Common myeloid progenitor, CD34-positive (primary cell): ENCODE measurements at regions not wholly inside any gene's neighbourhood (a gene's known extent, or its start where the extent isn't known, plus 50 kb on each side); places are given as distances from the start of the nearest gene placed in this dataset.

Experiments
- CTCF ChIA-PET: fragments of 350-600 bp; sonication (Branson Sonifier 250); formaldehyde crosslinking; loops from one replicate; lab custom pipeline; 2021; ENCODE audit warnings: antibody characterized with exemption; lab: Charles Lee
- POLR2A ChIA-PET: fragments of 350-600 bp; sonication (Branson Sonifier 250); formaldehyde crosslinking; loops from one replicate; lab custom pipeline; 2021; ENCODE audit warnings: antibody characterized with exemption; lab: Charles Lee
- DNase-seq, 3 donors: peaks; one replicate each; pipeline versions ENCODE4 v3.0.0 to v3.0.0-alpha.2; 2013
- H3K27ac ChIP-seq, 2 experiments: 1 replicate in 1 of 2; 2 replicates in 1 of 2; pipeline ENCODE4 v1.7.0; 2013; ENCODE audit warnings: inconsistent platforms in 2 of 2, low read length in 2 of 2, mild to moderate bottlenecking in 2 of 2, low read depth in 1 of 2, moderate library complexity in 1 of 2; ENCODE audit not compliant: severe bottlenecking in 2 of 2, insufficient read depth in 1 of 2, poor library complexity in 1 of 2
- H3K27me3 ChIP-seq, 5 experiments: replicated peaks in 2 of 5; 1 replicate in 3 of 5; 2 replicates in 2 of 5; pipeline versions ENCODE4 v1.6.1 to v1.7.0; 2013; ENCODE audit warnings: low read length in 4 of 5, mild to moderate bottlenecking in 2 of 5, moderate library complexity in 2 of 5, inconsistent platforms in 1 of 5; ENCODE audit not compliant: insufficient read depth in 5 of 5, control insufficient read depth in 4 of 5
- H3K36me3 ChIP-seq, 4 experiments: 1 replicate in 2 of 4; 2 replicates in 2 of 4; pipeline versions ENCODE4 v1.6.1 to v1.7.0; 2013; ENCODE audit warnings: low read length in 3 of 4, control low read depth in 1 of 4, mild to moderate bottlenecking in 1 of 4; ENCODE audit not compliant: control insufficient read depth in 4 of 4, insufficient read depth in 4 of 4
- H3K4me1 ChIP-seq, 4 experiments: 1 replicate in 3 of 4; 2 replicates in 1 of 4; pipeline versions ENCODE4 v1.6.1 to v1.7.1; 2013; ENCODE audit warnings: low read length in 3 of 4, mild to moderate bottlenecking in 3 of 4, control low read depth in 1 of 4, inconsistent platforms in 1 of 4, moderate library complexity in 1 of 4; ENCODE audit not compliant: control insufficient read depth in 4 of 4, insufficient read depth in 4 of 4; ENCODE audit errors: control extremely low read depth in 1 of 4
- H3K4me3 ChIP-seq, 7 experiments: 1 replicate in 4 of 7; 2 replicates in 3 of 7; pipeline versions ENCODE4 v1.5.1 to v1.7.0; 2013; ENCODE audit warnings: mild to moderate bottlenecking in 7 of 7, low read length in 6 of 7, moderate library complexity in 6 of 7, inconsistent platforms in 2 of 7, low read depth in 2 of 7, control low read depth in 1 of 7; ENCODE audit not compliant: insufficient read depth in 4 of 7, control insufficient read depth in 1 of 7; ENCODE audit errors: extremely low read depth in 1 of 7
- H3K9me3 ChIP-seq, 5 experiments: 1 replicate in 4 of 5; 2 replicates in 1 of 5; pipeline versions ENCODE4 v1.6.1 to v1.7.1; 2013; ENCODE audit warnings: low read length in 4 of 5, mild to moderate bottlenecking in 2 of 5, inconsistent platforms in 1 of 5, low read depth in 1 of 5, moderate library complexity in 1 of 5; ENCODE audit not compliant: control insufficient read depth in 4 of 5, insufficient read depth in 2 of 5; ENCODE audit errors: control extremely low read depth in 1 of 5
- WGBS: methylation state at CpG from one replicate; pipeline ENCODE4 v1.1.5; 2013; ENCODE audit not compliant: insufficient coverage; 5-methylcytosine and 5-hydroxymethylcytosine counted together

- Histone ChIP-seq H3K36me3 (no peaks in the 10 kb centered on the region), H3K27me3 (no peaks in the 10 kb centered on the region), H3K9me3 (no peaks in the 10 kb centered on the region), H3K27ac (no peak overlapping the region), H3K4me3 (no peak overlapping the region), H3K4me1 (no peaks in the 10 kb centered on the region)
- CTCF ChIA-PET, result no interaction called here
- DNase-seq, result no peak
- POLR2A ChIA-PET, result no interaction called here
- whole genome bisulfite sequencing, result 100% methylated on average over 1 of the region's 1 CpG
These were observed 310.1 kb upstream of the SPOCK3 start for GRCh38 chr4:167544391-167544790.

- POLR2A ChIA-PET, result no interaction called here
- no peaks in the 10 kb centered on the region for H3K36me3 ChIP-seq
- H3K4me3 ChIP-seq, result no peak overlapping the region
- H3K9me3 ChIP-seq, result no peaks in the 10 kb centered on the region
- H3K27me3 ChIP-seq, result no peaks in the 10 kb centered on the region
- H3K27ac ChIP-seq, result no peak overlapping the region
- DNase-seq, result no peak
- WGBS, result 100% methylated on average over 1 of the region's 5 CpGs
- CTCF ChIA-PET, result no interaction called here
- H3K4me1 ChIP-seq, result no peaks in the 10 kb centered on the region
These were observed 315.7 kb upstream of the SPOCK3 start for GRCh38 chr4:167550021-167550420.

GRCh38 chr4:167555338-167556022 is 321.2 kb upstream of the SPOCK3 start:
- ChIA-PET POLR2A (no interaction called here), CTCF (no interaction called here)
- WGBS, result 100% methylated on average over 1 of the region's 3 CpGs

GRCh38 chr4:167578906-167579305 is 344.6 kb upstream of the SPOCK3 start:
- ChIA-PET POLR2A (no interaction called here), CTCF (no interaction called here)
- no CpG with 5 or more reads among the region's 2 CpGs for WGBS
- no peaks in the 10 kb centered on the region for H3K4me1 ChIP-seq
- no peak overlapping the region for H3K4me3 ChIP-seq
- no peaks in the 10 kb centered on the region for H3K36me3 ChIP-seq
- H3K27ac ChIP-seq, result no peak overlapping the region
- no peaks in the 10 kb centered on the region for H3K27me3 ChIP-seq
- peaks cover 0 to 9% (median 3%) of the 10 kb centered on the region in 5 experiments for H3K9me3 ChIP-seq
- peak in 1 of 3 donors; percentile 1 for DNase-seq

More at GRCh38 chr4:167555338-167556022, 321.2 kb upstream of the SPOCK3 start:
- Histone ChIP-seq H3K27me3 (no peaks in the 10 kb centered on the region), H3K27ac (no peak overlapping the region), H3K9me3 (peaks cover 0 to 5% (median 0%) of the 10 kb centered on the region in 5 experiments), H3K36me3 (no peaks in the 10 kb centered on the region), H3K4me1 (no peaks in the 10 kb centered on the region), H3K4me3 (no peak overlapping the region)
- DNase-seq, result no peak

GRCh38 chr4:167581449-167581965 is 347.2 kb upstream of the SPOCK3 start:
- H3K27me3 ChIP-seq, result no peaks in the 10 kb centered on the region
- H3K9me3 ChIP-seq, result peaks cover 0 to 9% (median 3%) of the 10 kb centered on the region in 5 experiments
- H3K36me3 ChIP-seq, result no peaks in the 10 kb centered on the region
- no peak for DNase-seq
- H3K4me1 ChIP-seq, result no peaks in the 10 kb centered on the region
- no peak overlapping the region for H3K4me3 ChIP-seq
- 92% methylated on average over 19 of the region's 19 CpGs for WGBS
- ChIA-PET CTCF (no interaction called here), POLR2A (no interaction called here)
- H3K27ac ChIP-seq, result no peak overlapping the region

GRCh38 chr4:167587361-167587760 is 353.1 kb upstream of the SPOCK3 start:
- CTCF ChIA-PET, result interaction anchor here (0.7 kb wide), 1 partner anchor 33 kb away, joined by 4 read pairs; no protein-coding TSS in a partner anchor
- no peak for DNase-seq
- POLR2A ChIA-PET, result no interaction called here
- Histone ChIP-seq H3K9me3 (peaks cover 0 to 3% (median 1%) of the 10 kb centered on the region in 5 experiments), H3K27me3 (no peaks in the 10 kb centered on the region), H3K36me3 (no peaks in the 10 kb centered on the region), H3K4me3 (no peak overlapping the region), H3K4me1 (no peaks in the 10 kb centered on the region), H3K27ac (no peak overlapping the region)
- 80% methylated on average over 1 of the region's 5 CpGs for WGBS

- H3K4me1 ChIP-seq, result no peaks in the 10 kb centered on the region
- no peak overlapping the region for H3K4me3 ChIP-seq
- H3K36me3 ChIP-seq, result no peaks in the 10 kb centered on the region
- ChIA-PET CTCF (no interaction called here), POLR2A (no interaction called here)
- no peak for DNase-seq
- H3K9me3 ChIP-seq, result no peaks in the 10 kb centered on the region
- no peak overlapping the region for H3K27ac ChIP-seq
- no peaks in the 10 kb centered on the region for H3K27me3 ChIP-seq
- WGBS, result 87% methylated on average over 2 of the region's 3 CpGs
These were observed 361.6 kb upstream of the SPOCK3 start for GRCh38 chr4:167595898-167596297.
